ENCODE measurements at regions not wholly inside any gene's neighbourhood (a gene's known extent, or its start where the extent isn't known, plus 50 kb on each side); places are given as distances from the start of the nearest gene placed in this dataset.

- WGBS (ENCODE audit: extremely low coverage, insufficient read length, low lambda C conversion rate): no CpG with 5 or more reads among the region's 1 CpG
- Histone ChIP-seq H3K14ac (ENCODE audit: insufficient read depth, low read length) (no peak overlapping the region), H4K8ac (replicated peaks; ENCODE audit: insufficient read length, low read depth, low read length) (no peak overlapping the region), H3K27me3 (ENCODE audit: insufficient read depth, low read length) (no peaks in the 10 kb centered on the region), H2BK5ac (ENCODE audit: insufficient read length, low read length) (no peak overlapping the region), H3K27ac (ENCODE audit: insufficient read length, low read depth, low read length) (no peak overlapping the region), H2AFZ (ENCODE audit: low read length) (no peak overlapping the region), H3T11ph (ENCODE audit: low read length) (no peak overlapping the region), H4K5ac (ENCODE audit: insufficient read length, low read depth, low read length) (no peak overlapping the region), H2BK15ac (ENCODE audit: low read depth, low read length) (no peak overlapping the region), H3K4me1 (ENCODE audit: insufficient read depth, low read length) (no peaks in the 10 kb centered on the region), H3K79me1 (ENCODE audit: insufficient read depth, low read depth, low read length, poor library complexity, severe bottlenecking) (no peaks in the 10 kb centered on the region), H2BK20ac (ENCODE audit: low read depth, low read length, poor library complexity, severe bottlenecking) (no peak overlapping the region), H3K18ac (ENCODE audit: insufficient read length, low read depth, low read length) (no peak overlapping the region), H3K4me2 (ENCODE audit: insufficient read depth, insufficient read length, low read length) (no peak overlapping the region), H3K56ac (ENCODE audit: insufficient read length, low read depth, low read length) (no peak overlapping the region), H3K79me2 (ENCODE audit: insufficient read depth, low read length) (no peaks in the 10 kb centered on the region), H2AK5ac (ENCODE audit: insufficient read length, low read length) (no peak overlapping the region), H3K23me2 (ENCODE audit: insufficient read length, low read depth, low read length, poor library complexity, severe bottlenecking) (no peaks in the 10 kb centered on the region), H3K23ac (ENCODE audit: insufficient read length, low read depth, low read length) (no peak overlapping the region), H2BK12ac (ENCODE audit: insufficient read length, low read depth, low read length) (no peak overlapping the region), H3K9ac (ENCODE audit: extremely low read depth, insufficient read length, low read length) (no peak overlapping the region), H2BK120ac (ENCODE audit: low read depth, low read length, poor library complexity, severe bottlenecking) (no peak overlapping the region), H4K20me1 (ENCODE audit: control insufficient read depth, insufficient read depth, insufficient read length) (no peaks in the 10 kb centered on the region), H3K9me3 (ENCODE audit: control insufficient read depth, low read depth, low read length) (no peaks in the 10 kb centered on the region), H3K4ac (ENCODE audit: low read depth, low read length) (no peak overlapping the region), H4K91ac (ENCODE audit: insufficient read length, low read depth, low read length) (no peak overlapping the region)
- no peak for DNase-seq
- Mint-ChIP-seq H3K27ac (no peak overlapping the region), H3K9me3 (no peaks in the 10 kb centered on the region), H3K4me1 (peaks cover 4 to 5% of the 10 kb centered on the region in 2 experiments; a peak in 2 of 4 replicates), H3K36me3 (ENCODE audit: insufficient read depth in 1 of 3, low read depth in 3 of 3) (no peaks in the 10 kb centered on the region), H3K27me3 (ENCODE audit: low read depth) (no peaks in the 10 kb centered on the region), H3K4me3 (no peak overlapping the region)
- no peak for TF ChIP-seq CTCF (conservative IDR thresholded peaks at IDR 0.05)
These were observed 738.6 kb downstream of the TRAM1L1 start for GRCh38 chr4:116346750-116347149.
